Fibroblast of lung (primary cell): ENCODE measurements at regions not wholly inside any gene's neighbourhood (a gene's known extent, or its start where the extent isn't known, plus 50 kb on each side); places are given as distances from the start of the nearest gene placed in this dataset.

Experiments
- DNase-seq, 2 donors: peaks; one replicate each; pipeline versions ENCODE4 v3.0.0 to v3.0.0-alpha.2; 2010; ENCODE audit warnings: low read depth in 2 of 2
- H2AFZ ChIP-seq: 2 replicates; pipeline ENCODE4 v1.5.1; 2012; ENCODE audit warnings: low read length, control low read depth, inconsistent platforms
- H3K27ac ChIP-seq: 2 replicates; pipeline ENCODE4 v1.5.1; 2011; ENCODE audit warnings: low read length, control low read depth; ENCODE audit not compliant: insufficient read depth
- H3K27me3 ChIP-seq: 2 replicates; pipeline ENCODE4 v1.5.1; 2011; ENCODE audit warnings: mild to moderate bottlenecking, low read length; ENCODE audit not compliant: control insufficient read depth, insufficient read depth
- H3K36me3 ChIP-seq: 2 replicates; pipeline ENCODE4 v1.5.1; 2011; ENCODE audit warnings: low read length; ENCODE audit not compliant: control insufficient read depth, insufficient read depth
- H3K4me1 ChIP-seq: 2 replicates; pipeline ENCODE4 v1.5.1; 2011; ENCODE audit warnings: low read length; ENCODE audit not compliant: control insufficient read depth, insufficient read depth; ENCODE audit errors: extremely low read depth
- H3K4me2 ChIP-seq: 2 replicates; pipeline ENCODE4 v1.5.1; 2011; ENCODE audit warnings: low read length, control low read depth; ENCODE audit not compliant: insufficient read depth; ENCODE audit errors: extremely low read depth
- H3K4me3 ChIP-seq, 4 experiments: fragments of 200-600 bp in 1 of 4; sonication (generic) in 1 of 4; replicated peaks in 1 of 4; 2 replicates each; pipeline ENCODE4 v1.5.1; 2011 to 2016; ENCODE audit warnings: low read length in 4 of 4, low read depth in 3 of 4, mild to moderate bottlenecking in 3 of 4, control low read depth in 2 of 4, inconsistent platforms in 1 of 4, mixed read lengths in 1 of 4; ENCODE audit not compliant: insufficient read depth in 1 of 4; ENCODE audit errors: control extremely low read depth in 1 of 4
- H3K79me2 ChIP-seq: 2 replicates; pipeline ENCODE4 v1.5.1; 2012; ENCODE audit warnings: mild to moderate bottlenecking, low read length, inconsistent platforms; ENCODE audit not compliant: control insufficient read depth, insufficient read depth
- H3K9ac ChIP-seq: 2 replicates; pipeline ENCODE4 v1.5.1; 2011; ENCODE audit warnings: mild to moderate bottlenecking, low read length, control low read depth; ENCODE audit not compliant: insufficient read depth
- H3K9me3 ChIP-seq: 2 replicates; pipeline ENCODE4 v1.5.1; 2012; ENCODE audit warnings: low read depth, low read length; ENCODE audit not compliant: control insufficient read depth, insufficient read depth
- H4K20me1 ChIP-seq: 2 replicates; pipeline ENCODE4 v1.5.1; 2011; ENCODE audit warnings: low read length; ENCODE audit not compliant: control insufficient read depth, insufficient read depth; ENCODE audit errors: extremely low read depth
- EZH2 ChIP-seq: IDR thresholded peaks from 2 replicates; pipeline ENCODE4 v1.5.1; 2012; ENCODE audit warnings: low read length, control low read depth, mild to moderate bottlenecking; ENCODE audit errors: missing control alignments
- TF ChIP-seq, protein P1 (sequence below), 2 donors: IDR thresholded peaks in 1 of 2; conservative IDR thresholded peaks in 1 of 2; 1 replicate in 1 of 2; 2 replicates in 1 of 2; pipeline ENCODE4 v1.5.1; 2011 to 2012; ENCODE audit warnings: low read length in 2 of 2, control low read depth in 1 of 2, inconsistent platforms in 1 of 2, low read depth in 1 of 2, mild to moderate bottlenecking in 1 of 2

DNA sequence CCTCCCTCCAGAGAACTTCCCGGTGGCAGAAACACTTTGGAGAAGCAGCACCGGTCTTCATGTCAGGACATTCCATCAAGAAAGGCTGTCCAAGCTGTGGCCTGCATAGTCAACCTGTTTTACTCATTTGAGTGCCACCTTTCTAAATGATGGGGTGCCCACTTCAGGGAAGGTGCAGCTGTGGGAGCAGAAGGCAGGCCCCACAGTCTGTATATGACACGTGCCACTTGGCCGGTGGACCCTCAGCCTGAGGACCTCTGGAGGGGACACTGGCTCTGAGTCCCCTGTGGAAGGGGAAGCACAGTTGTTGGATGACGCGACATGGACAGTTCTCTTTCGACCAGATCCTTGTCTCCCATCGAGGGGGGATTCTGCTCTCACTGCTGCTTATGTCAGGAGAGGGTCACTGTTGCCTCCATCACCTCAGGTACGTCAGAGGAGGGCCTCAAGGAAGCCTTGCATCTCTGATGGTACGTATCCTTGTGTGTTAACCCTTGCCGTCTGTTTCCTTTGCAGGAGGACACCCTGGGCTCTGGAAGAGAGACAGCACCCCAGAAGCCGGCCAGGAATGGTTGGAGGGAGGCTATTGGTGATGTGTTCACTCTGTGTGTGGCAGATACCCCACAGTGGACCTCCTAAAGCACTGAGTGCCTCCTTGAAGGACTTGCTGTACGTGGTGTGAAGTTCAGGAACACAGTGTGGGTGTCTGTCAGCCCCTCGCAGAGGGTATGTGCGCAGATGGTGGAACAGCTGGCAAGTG lies 132.1 kb upstream of the RTL1 start:
- H3K36me3 ChIP-seq = peaks cover 10% of the 10 kb centered on the region
- no peaks in the 10 kb centered on the region for H3K9me3 ChIP-seq
- no peak for TF ChIP-seq EZH2
- TF ChIP-seq, protein P1, sequence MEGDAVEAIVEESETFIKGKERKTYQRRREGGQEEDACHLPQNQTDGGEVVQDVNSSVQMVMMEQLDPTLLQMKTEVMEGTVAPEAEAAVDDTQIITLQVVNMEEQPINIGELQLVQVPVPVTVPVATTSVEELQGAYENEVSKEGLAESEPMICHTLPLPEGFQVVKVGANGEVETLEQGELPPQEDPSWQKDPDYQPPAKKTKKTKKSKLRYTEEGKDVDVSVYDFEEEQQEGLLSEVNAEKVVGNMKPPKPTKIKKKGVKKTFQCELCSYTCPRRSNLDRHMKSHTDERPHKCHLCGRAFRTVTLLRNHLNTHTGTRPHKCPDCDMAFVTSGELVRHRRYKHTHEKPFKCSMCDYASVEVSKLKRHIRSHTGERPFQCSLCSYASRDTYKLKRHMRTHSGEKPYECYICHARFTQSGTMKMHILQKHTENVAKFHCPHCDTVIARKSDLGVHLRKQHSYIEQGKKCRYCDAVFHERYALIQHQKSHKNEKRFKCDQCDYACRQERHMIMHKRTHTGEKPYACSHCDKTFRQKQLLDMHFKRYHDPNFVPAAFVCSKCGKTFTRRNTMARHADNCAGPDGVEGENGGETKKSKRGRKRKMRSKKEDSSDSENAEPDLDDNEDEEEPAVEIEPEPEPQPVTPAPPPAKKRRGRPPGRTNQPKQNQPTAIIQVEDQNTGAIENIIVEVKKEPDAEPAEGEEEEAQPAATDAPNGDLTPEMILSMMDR (conservative IDR thresholded peaks at IDR 0.05 in 1 of 2, IDR thresholded peaks at IDR 0.05 in 1 of 2; ENCODE audit: low read depth in 1 of 2, low read length in 2 of 2) = no peak

DNA sequence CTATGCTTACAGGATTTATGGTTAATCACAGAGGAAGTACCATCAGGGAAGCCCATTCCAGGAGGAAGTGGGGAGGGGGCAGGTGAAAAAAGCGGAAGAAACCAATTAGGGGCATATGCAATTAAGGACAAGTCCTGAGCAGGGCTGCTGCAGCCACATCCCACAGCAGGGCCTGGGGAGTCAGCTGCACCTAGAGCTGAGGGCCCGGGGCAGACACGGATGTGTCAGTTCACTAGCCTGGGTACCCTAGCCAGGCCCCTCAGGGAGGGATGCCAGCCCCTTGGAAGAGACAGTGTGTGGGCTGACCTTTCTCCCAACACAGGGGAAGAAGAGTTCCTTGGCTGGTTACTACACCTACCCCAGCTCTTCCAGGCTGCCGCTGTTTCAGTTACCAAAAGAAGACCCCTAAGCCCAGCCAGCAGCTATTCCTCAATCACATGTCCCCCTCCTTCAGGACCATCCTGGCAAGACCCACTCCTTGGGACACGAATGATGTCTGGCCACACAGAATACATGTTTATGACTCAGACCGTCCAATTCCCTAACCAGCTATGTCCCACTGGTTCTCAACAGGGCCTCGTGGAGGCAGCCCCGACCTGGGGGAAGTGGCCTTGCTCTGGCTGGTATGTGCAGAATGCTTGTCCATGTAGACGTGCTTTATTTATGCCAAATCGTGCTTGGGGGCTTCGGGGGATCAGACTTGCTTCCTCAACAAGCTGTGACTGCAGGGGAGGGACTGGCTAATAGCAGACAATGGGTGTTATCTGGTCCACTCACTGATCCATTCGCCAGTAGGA lies 133.7 kb upstream of the RTL1 start:
- no peak overlapping the region for H2AFZ ChIP-seq
- no peaks in the 10 kb centered on the region for H4K20me1 ChIP-seq
- H3K36me3 ChIP-seq = peaks cover 10% of the 10 kb centered on the region
- H3K79me2 ChIP-seq = no peaks in the 10 kb centered on the region
- no peak overlapping the region for H3K27ac ChIP-seq
- no peak overlapping the region for H3K4me2 ChIP-seq
- no peaks in the 10 kb centered on the region for H3K9me3 ChIP-seq
- TF ChIP-seq EZH2 = no peak
- TF ChIP-seq, protein P1 (conservative IDR thresholded peaks at IDR 0.05 in 1 of 2, IDR thresholded peaks at IDR 0.05 in 1 of 2; ENCODE audit: low read depth in 1 of 2, low read length in 2 of 2) = no peak
- no peak for DNase-seq
- no peak overlapping the region for H3K9ac ChIP-seq
- no peak overlapping the region for H3K4me3 ChIP-seq
- H3K27me3 ChIP-seq = no peaks in the 10 kb centered on the region
- H3K4me1 ChIP-seq = no peaks in the 10 kb centered on the region

More for the DNA sequence above, 132.1 kb upstream of the RTL1 start:
- no peaks in the 10 kb centered on the region for H4K20me1 ChIP-seq
- DNase-seq = no peak
- H2AFZ ChIP-seq = no peak overlapping the region
- H3K4me2 ChIP-seq = no peak overlapping the region
- no peak overlapping the region for H3K27ac ChIP-seq
- no peak overlapping the region for H3K4me3 ChIP-seq
- no peaks in the 10 kb centered on the region for H3K79me2 ChIP-seq
- no peaks in the 10 kb centered on the region for H3K27me3 ChIP-seq
- no peak overlapping the region for H3K9ac ChIP-seq
- no peaks in the 10 kb centered on the region for H3K4me1 ChIP-seq

DNA sequence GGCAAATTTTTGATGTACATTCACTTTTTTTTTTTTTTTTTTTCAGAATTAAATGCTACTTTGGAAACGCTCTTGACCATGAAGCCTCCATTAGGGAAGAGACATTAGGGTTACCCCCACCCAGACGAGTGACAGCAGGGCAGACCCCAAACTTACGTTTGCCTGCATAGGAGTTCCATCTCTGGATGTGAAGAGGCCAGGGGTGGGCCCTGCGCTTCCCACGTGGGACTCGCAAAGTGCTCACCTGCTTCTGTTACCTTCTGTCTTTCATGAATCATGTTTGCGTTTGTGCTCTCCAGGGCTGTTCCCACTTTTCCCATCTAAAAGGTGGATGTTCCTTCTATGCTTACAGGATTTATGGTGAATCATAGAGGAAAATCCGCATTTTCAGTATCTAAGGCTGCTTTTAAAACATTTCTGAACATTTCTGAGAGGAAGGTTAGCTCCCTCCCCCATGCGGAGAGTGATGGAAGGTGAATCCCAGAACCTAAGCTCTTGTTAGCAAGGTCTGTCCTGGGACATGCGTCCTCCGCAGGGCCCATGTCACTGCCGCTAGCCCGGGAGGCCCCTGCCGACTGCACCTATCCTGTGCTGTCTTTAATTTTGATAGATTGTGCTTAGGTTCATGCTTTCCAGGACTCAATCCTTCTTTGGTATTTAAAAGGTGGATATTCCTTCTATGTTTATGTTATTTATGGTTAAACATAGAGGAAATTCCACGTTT lies 135.7 kb upstream of the RTL1 start:
- H3K27ac ChIP-seq = no peak overlapping the region
- no peak for TF ChIP-seq EZH2
- TF ChIP-seq, protein P1 (conservative IDR thresholded peaks at IDR 0.05 in 1 of 2, IDR thresholded peaks at IDR 0.05 in 1 of 2; ENCODE audit: low read depth in 1 of 2, low read length in 2 of 2) = no peak

More for the DNA sequence above, 135.7 kb upstream of the RTL1 start:
- no peaks in the 10 kb centered on the region for H3K79me2 ChIP-seq
- H3K4me3 ChIP-seq = no peak overlapping the region
- DNase-seq = no peak
- H3K27me3 ChIP-seq = no peaks in the 10 kb centered on the region
- H3K9ac ChIP-seq = no peak overlapping the region
- no peak overlapping the region for H3K4me2 ChIP-seq
- H4K20me1 ChIP-seq = no peaks in the 10 kb centered on the region
- H2AFZ ChIP-seq = no peak overlapping the region
- no peaks in the 10 kb centered on the region for H3K4me1 ChIP-seq
- H3K9me3 ChIP-seq = no peaks in the 10 kb centered on the region
- H3K36me3 ChIP-seq = peaks cover 9% of the 10 kb centered on the region
